ENCODE measurements at regions not wholly inside any gene's neighbourhood (a gene's known extent, or its start where the extent isn't known, plus 50 kb on each side); places are given as distances from the start of the nearest gene placed in this dataset.

DNA sequence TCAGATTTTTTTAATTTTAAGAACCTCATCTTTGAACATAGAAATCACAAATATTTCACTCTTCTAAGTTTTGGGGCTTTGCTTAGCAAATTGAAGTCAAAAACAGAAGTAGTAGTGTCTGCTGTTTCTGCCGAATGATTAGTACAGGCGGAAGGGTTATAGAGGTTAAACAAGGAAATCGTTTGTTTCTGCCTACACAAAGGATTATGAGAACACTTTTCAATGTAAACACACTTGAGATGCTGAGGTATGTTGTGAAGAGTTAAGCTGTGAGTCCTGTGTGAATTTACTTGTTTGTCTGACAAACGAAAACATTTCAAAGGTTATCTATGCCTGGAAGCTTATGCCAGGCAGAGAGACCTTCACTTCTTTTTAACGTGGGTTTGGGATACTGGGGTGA, 224.8 kb downstream of the CETN3 start:
- Histone ChIP-seq H3K79me2 (ENCODE audit: control insufficient read depth in 1 of 2, insufficient read depth in 2 of 2, low read length in 2 of 2) (no peaks in the 10 kb centered on the region), H3K14ac (ENCODE audit: insufficient read length) (no peak overlapping the region), H3K18ac (ENCODE audit: extremely low read depth, low read length) (no peak overlapping the region), H2AFZ (ENCODE audit: low read length) (no peak overlapping the region), H3K9me3 (ENCODE audit: insufficient read depth in 2 of 2, low read depth in 1 of 2, low read length in 1 of 2) (no peaks in the 10 kb centered on the region), H4K91ac (replicated peaks; ENCODE audit: insufficient read length, low read length) (no peak overlapping the region), H2BK120ac (replicated peaks; ENCODE audit: low read depth, low read length) (no peak overlapping the region), H3K4ac (replicated peaks; ENCODE audit: insufficient read length, low read depth, low read length) (no peak overlapping the region), H3K23me2 (ENCODE audit: low read depth, low read length) (no peaks in the 10 kb centered on the region), H3K27ac (ENCODE audit: low read depth, low read length) (no peak overlapping the region), H2BK20ac (ENCODE audit: low read length) (no peak overlapping the region), H3K4me2 (ENCODE audit: insufficient read depth in 1 of 2, low read depth in 2 of 2, low read length in 2 of 2) (no peak overlapping the region), H3K23ac (ENCODE audit: insufficient read length) (no peak overlapping the region), H2BK15ac (ENCODE audit: low read length) (no peak overlapping the region), H2AK5ac (ENCODE audit: low read depth, low read length) (no peak overlapping the region), H3K56ac (replicated peaks; ENCODE audit: insufficient read length, low read depth, low read length) (no peak overlapping the region), H3K9ac (replicated peaks in 1 of 4; ENCODE audit: extremely low read depth in 1 of 4, low read depth in 3 of 4, low read length in 3 of 4) (no peak overlapping the region), H3K4me3 (ENCODE audit: extremely low read depth in 1 of 4, insufficient read depth in 2 of 4, low read depth in 3 of 4, low read length in 4 of 4) (no peak overlapping the region), H3K4me1 (replicated peaks in 1 of 4; ENCODE audit: control insufficient read depth in 3 of 4, insufficient read depth in 4 of 4, low read length in 3 of 4) (no peaks in the 10 kb centered on the region), H4K5ac (ENCODE audit: insufficient read length, low read depth, low read length) (no peak overlapping the region), H4K8ac (ENCODE audit: extremely low read depth, insufficient read depth, low read length) (no peak overlapping the region), H3K27me3 (replicated peaks in 1 of 4; ENCODE audit: control insufficient read depth in 3 of 4, extremely low read depth in 1 of 4, insufficient read depth in 3 of 4, low read length in 3 of 4) (peaks cover 0 to 1% (median 0%) of the 10 kb centered on the region in 4 experiments; a peak in 1 of 7 replicates), H2BK5ac (ENCODE audit: low read depth, low read length) (no peak overlapping the region), H2BK12ac (ENCODE audit: low read depth, low read length) (no peak overlapping the region), H3K79me1 (ENCODE audit: low read depth, low read length) (no peaks in the 10 kb centered on the region), H3K36me3 (ENCODE audit: control insufficient read depth in 2 of 4, insufficient read depth in 4 of 4, low read length in 3 of 4) (no peaks in the 10 kb centered on the region), H4K20me1 (replicated peaks in 1 of 2; ENCODE audit: control insufficient read depth in 1 of 2, insufficient read depth in 2 of 2, low read length in 2 of 2) (no peaks in the 10 kb centered on the region)
- ChIA-PET CTCF (ENCODE audit: partially characterized antibody) (interaction anchor here (0.8 to 2.2 kb wide), 5 partner anchors 9 to 1455 kb away, joined by 3 to 7 read pairs (median 3); no protein-coding TSS in a partner anchor), POLR2A (ENCODE audit: partially characterized antibody) (interaction anchor here (0.6 kb wide), 1 partner anchor 51 kb away, joined by 3 read pairs; no protein-coding TSS in a partner anchor)
- 79% methylated on average over 5 of the region's 5 CpGs; no CpG with 5 or more reads in 1 of the 2 experiments for WGBS, 2 experiments (ENCODE audit: extremely low coverage in 1 of 2, insufficient coverage in 1 of 2, insufficient read length in 1 of 2, insufficient replicate concordance in 2 of 2, low coverage in 1 of 2, low lambda C conversion rate in 2 of 2, missing lambda C conversion rate in 1 of 2)
- FAIRE-seq (no peak), DNase-seq (ENCODE audit: low read depth in 1 of 2, low spot score in 2 of 2) (no peak)
- no peak for TF ChIP-seq PHF8 (conservative IDR thresholded peaks at IDR 0.05; ENCODE audit: low read depth, low read length)
- TF ChIP-seq KDM5A (IDR thresholded peaks at IDR 0.05; ENCODE audit: low read length) = no peak
- no peak for TF ChIP-seq CHD2 (IDR thresholded peaks at IDR 0.05; ENCODE audit: low read length)
- no peak for TF ChIP-seq EZH2 (IDR thresholded peaks at IDR 0.05; ENCODE audit: low read depth, low read length, severe bottlenecking)
- no peak for TF ChIP-seq RXRA (IDR thresholded peaks at IDR 0.05; ENCODE audit: insufficient read depth, low read depth, low read length)
- TF ChIP-seq TAF1 (IDR thresholded peaks at IDR 0.05; ENCODE audit: low read depth, low read length) = no peak
- no peak for TF ChIP-seq RAD21 (IDR thresholded peaks at IDR 0.05 in 1 of 2, conservative IDR thresholded peaks at IDR 0.05 in 1 of 2; ENCODE audit: low read depth in 2 of 2, low read length in 2 of 2)
- TF ChIP-seq, protein P1, sequence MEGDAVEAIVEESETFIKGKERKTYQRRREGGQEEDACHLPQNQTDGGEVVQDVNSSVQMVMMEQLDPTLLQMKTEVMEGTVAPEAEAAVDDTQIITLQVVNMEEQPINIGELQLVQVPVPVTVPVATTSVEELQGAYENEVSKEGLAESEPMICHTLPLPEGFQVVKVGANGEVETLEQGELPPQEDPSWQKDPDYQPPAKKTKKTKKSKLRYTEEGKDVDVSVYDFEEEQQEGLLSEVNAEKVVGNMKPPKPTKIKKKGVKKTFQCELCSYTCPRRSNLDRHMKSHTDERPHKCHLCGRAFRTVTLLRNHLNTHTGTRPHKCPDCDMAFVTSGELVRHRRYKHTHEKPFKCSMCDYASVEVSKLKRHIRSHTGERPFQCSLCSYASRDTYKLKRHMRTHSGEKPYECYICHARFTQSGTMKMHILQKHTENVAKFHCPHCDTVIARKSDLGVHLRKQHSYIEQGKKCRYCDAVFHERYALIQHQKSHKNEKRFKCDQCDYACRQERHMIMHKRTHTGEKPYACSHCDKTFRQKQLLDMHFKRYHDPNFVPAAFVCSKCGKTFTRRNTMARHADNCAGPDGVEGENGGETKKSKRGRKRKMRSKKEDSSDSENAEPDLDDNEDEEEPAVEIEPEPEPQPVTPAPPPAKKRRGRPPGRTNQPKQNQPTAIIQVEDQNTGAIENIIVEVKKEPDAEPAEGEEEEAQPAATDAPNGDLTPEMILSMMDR (IDR thresholded peaks at IDR 0.05; ENCODE audit: control extremely low read depth in 1 of 3, insufficient read depth in 1 of 3, low read depth in 1 of 3, low read length in 3 of 3) = no peak
- TF ChIP-seq TEAD4 (IDR thresholded peaks at IDR 0.05; ENCODE audit: low read depth, low read length) = no peak
- TF ChIP-seq BACH1 (IDR thresholded peaks at IDR 0.05; ENCODE audit: low read length) = no peak
- no peak for TF ChIP-seq CEBPB (IDR thresholded peaks at IDR 0.05; ENCODE audit: low read depth, low read length)
- TF ChIP-seq KDM1A (IDR thresholded peaks at IDR 0.05; ENCODE audit: borderline replicate concordance, low read length) = no peak
